Hematopoietic multipotent progenitor cell treated with erythropoietin and hydrocortisone succinate and interleukin-3 and kit ligand, for 4 days (in vitro differentiated cells): ENCODE measurements at regions not wholly inside any gene's neighbourhood (a gene's known extent, or its start where the extent isn't known, plus 50 kb on each side); places are given as distances from the start of the nearest gene placed in this dataset.

Experiments
- DNase-seq: peaks from one replicate; pipeline ENCODE4 v3.0.0-alpha.2; 2015

GRCh38 chr4:83170952-83171399 lies 56.4 kb upstream of the PLAC8 start:
- no peak for DNase-seq
